ENCODE measurements at regions not wholly inside any gene's neighbourhood (a gene's known extent, or its start where the extent isn't known, plus 50 kb on each side); places are given as distances from the start of the nearest gene placed in this dataset.

DNA sequence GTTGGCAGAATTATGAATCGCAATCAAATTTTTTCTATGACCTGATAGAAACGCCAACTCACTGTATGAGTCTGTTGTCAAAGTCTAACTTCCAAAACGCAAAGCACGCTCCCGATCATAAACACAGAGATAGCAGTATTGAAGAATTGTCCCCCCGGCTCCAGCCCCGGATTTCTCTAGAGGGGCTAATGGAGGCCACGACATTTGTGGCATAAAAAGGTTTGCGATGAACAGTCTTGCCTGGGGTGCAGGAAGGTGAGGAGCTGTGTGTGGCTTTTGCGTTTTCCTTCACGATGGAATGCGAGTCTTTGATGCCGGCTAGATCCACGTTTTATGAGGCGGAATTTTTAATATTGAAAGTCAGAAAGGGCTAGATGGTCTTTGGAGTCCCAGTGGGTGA lies 183.0 kb downstream of the CRLF2 start:
- TF ChIP-seq NFRKB (IDR thresholded peaks at IDR 0.05) (no peak), SUZ12 (IDR thresholded peaks at IDR 0.05) (no peak), SP1 (IDR thresholded peaks at IDR 0.05) (no peak), L3MBTL2 (conservative IDR thresholded peaks at IDR 0.05) (no peak)
